Stimulated activated CD4-positive, alpha-beta T cell treated with anti-CD3 and anti-CD28 coated beads, Interleukin-12 subunit alpha, Interleukin-12 subunit beta, amount 100 ng/mL, for 48 hours (primary cell): ENCODE measurements at regions not wholly inside any gene's neighbourhood (a gene's known extent, or its start where the extent isn't known, plus 50 kb on each side); places are given as distances from the start of the nearest gene placed in this dataset.
"Not testable (repeated sequence)": the region's sequence is repeated elsewhere in the genome, so short reads cannot be mapped to it uniquely, and the experiment has no call there.

Source experiments
- DNase-seq, 3 donors: peaks; one replicate each; pipeline ENCODE4 v3.0.0-alpha.2; 2020; ENCODE audit warnings: low read depth in 2 of 3, low spot score in 1 of 3

GRCh38 chr4:177236886-177237285 is 72.8 kb upstream of the NEIL3 start:
- DNase-seq = no peak

- no peak for DNase-seq
These were observed 72.4 kb upstream of the NEIL3 start for GRCh38 chr4:177237291-177237690.

GRCh38 chr4:177239477-177239876 is 70.2 kb upstream of the NEIL3 start:
- no peak for DNase-seq

- DNase-seq = no peak
These were observed 69.8 kb upstream of the NEIL3 start for GRCh38 chr4:177239878-177240277.

GRCh38 chr4:177242651-177243286 is 66.9 kb upstream of the NEIL3 start:
- no peak for DNase-seq

- DNase-seq = no peak
These were observed 62.8 kb upstream of the NEIL3 start for GRCh38 chr4:177246641-177247584.

GRCh38 chr4:177250056-177250696 is 59.5 kb upstream of the NEIL3 start:
- DNase-seq = peak; percentile 47 to 65 (median 50)

- DNase-seq = no peak
These were observed 58.4 kb upstream of the NEIL3 start for GRCh38 chr4:177251237-177251636.

- DNase-seq = no peak
These were observed 54.3 kb upstream of the NEIL3 start for GRCh38 chr4:177255359-177255758.

- DNase-seq = no peak
These were observed 52.7 kb upstream of the NEIL3 start for GRCh38 chr4:177256950-177257349.

- DNase-seq = not testable (repeated sequence)
These were observed 50.2 kb upstream of the NEIL3 start for GRCh38 chr4:177259466-177259865.
